NT2/D1 (cell line): ENCODE measurements at regions not wholly inside any gene's neighbourhood (a gene's known extent, or its start where the extent isn't known, plus 50 kb on each side); places are given as distances from the start of the nearest gene placed in this dataset.

Experiments
- DNase-seq: peaks from one replicate; pipeline ENCODE4 v3.0.0-alpha.2; 2011; ENCODE audit warnings: low read depth, low spot score
- H3K27me3 ChIP-seq: 2 replicates; pipeline ENCODE4 v1.6.0; 2011; ENCODE audit warnings: mild to moderate bottlenecking; ENCODE audit not compliant: insufficient read length, insufficient read depth
- H3K36me3 ChIP-seq: 2 replicates; pipeline ENCODE4 v1.6.1; 2011; ENCODE audit warnings: mild to moderate bottlenecking, low read length, mixed read lengths; ENCODE audit not compliant: insufficient read depth, insufficient read length
- H3K4me1 ChIP-seq: 2 replicates; pipeline ENCODE4 v1.5.1; 2011; ENCODE audit not compliant: insufficient read depth, insufficient read length
- H3K4me3 ChIP-seq: 2 replicates; pipeline ENCODE4 v1.5.1; 2011; ENCODE audit warnings: low read depth; ENCODE audit not compliant: insufficient read length
- H3K9ac ChIP-seq: 2 replicates; pipeline ENCODE4 v1.6.0; 2011; ENCODE audit warnings: low read depth; ENCODE audit not compliant: insufficient read length
- H3K9me3 ChIP-seq: 2 replicates; pipeline ENCODE4 v1.5.1; 2011; ENCODE audit warnings: mild to moderate bottlenecking, low read length; ENCODE audit not compliant: insufficient read depth
- SUZ12 ChIP-seq: IDR thresholded peaks from 2 replicates; pipeline ENCODE4 v1.6.1; 2011; ENCODE audit not compliant: insufficient read length, insufficient read depth; ENCODE audit errors: extremely low read depth
- YY1 ChIP-seq: IDR thresholded peaks from 2 replicates; pipeline ENCODE4 v1.6.1; 2011; ENCODE audit not compliant: insufficient read length, insufficient read depth
- ZNF274 ChIP-seq: IDR thresholded peaks from 2 replicates; pipeline ENCODE4 v1.6.1; 2011; ENCODE audit warnings: mild to moderate bottlenecking, low read depth, low read length

DNA sequence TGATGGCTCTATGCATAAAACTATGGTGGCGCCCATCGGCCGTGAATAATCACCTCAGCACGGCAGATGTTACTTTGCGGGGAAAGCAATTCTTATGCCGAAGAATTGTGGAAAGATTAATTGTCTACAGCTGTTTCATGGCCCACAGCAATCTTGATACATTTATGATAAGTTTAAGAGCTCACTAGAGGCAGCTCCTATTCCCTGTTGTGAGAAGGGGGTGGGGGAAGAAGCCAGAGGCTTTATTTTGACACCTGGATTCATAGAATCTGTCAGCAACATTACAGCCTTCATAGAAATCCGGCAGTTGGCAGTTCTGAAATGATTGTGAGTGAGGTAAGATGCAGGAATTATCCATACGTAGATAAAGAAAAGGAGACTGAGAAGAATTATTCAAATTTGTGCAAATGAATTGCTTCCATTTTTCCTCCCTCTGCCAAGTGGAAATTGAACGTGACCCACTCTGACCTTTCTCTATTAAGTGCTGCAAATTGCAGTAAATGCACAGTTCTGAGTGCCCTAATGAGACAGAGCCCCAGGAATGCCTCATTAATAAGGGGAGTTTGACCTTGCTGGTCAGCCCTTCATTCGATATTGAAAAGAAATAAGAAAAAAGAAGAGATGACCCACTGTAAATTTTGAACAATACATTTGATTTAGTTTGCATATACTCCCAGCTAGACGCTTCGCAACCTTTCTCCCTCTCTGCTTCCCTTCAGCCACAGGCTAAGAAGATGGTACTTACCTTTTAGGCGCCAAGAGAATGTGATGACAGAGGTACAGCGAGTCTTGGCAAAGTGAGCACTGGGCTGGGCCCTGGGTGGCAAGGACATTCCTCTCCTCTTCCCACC is 188.8 kb downstream of the GPAT3 start:
- DNase-seq: no peak
- H3K27me3 ChIP-seq: no peaks in the 10 kb centered on the region
- TF ChIP-seq YY1 (no peak), SUZ12 (no peak), ZNF274 (no peak)
- H3K9me3 ChIP-seq: no peaks in the 10 kb centered on the region
- H3K4me3 ChIP-seq: no peak overlapping the region
- no peak overlapping the region for H3K9ac ChIP-seq
- no peaks in the 10 kb centered on the region for H3K36me3 ChIP-seq
- no peaks in the 10 kb centered on the region for H3K4me1 ChIP-seq

DNA sequence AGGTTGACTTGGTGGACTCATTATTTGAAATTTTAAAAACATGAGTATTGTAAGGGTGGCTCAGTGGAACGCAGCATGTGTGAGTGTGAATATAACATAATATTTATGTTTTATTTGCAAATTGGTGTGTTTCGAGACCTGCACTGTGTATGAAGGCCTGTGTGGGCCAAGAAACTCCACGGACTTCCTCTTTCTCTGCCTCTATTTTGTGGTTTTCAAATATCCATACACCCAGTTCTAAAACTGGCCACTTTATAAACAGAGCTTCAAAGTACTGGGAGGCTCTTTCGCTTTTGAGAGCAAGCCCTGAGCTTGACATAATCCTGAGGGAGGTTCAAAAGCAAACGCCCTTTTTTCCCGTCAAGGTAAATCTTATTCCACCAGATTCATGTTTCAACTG is 187.7 kb downstream of the GPAT3 start:
- TF ChIP-seq YY1 (no peak), SUZ12 (no peak), ZNF274 (no peak)
- Histone ChIP-seq H3K9me3 (no peaks in the 10 kb centered on the region), H3K9ac (no peak overlapping the region), H3K4me1 (no peaks in the 10 kb centered on the region), H3K36me3 (no peaks in the 10 kb centered on the region), H3K27me3 (no peaks in the 10 kb centered on the region), H3K4me3 (no peak overlapping the region)
- no peak for DNase-seq

DNA sequence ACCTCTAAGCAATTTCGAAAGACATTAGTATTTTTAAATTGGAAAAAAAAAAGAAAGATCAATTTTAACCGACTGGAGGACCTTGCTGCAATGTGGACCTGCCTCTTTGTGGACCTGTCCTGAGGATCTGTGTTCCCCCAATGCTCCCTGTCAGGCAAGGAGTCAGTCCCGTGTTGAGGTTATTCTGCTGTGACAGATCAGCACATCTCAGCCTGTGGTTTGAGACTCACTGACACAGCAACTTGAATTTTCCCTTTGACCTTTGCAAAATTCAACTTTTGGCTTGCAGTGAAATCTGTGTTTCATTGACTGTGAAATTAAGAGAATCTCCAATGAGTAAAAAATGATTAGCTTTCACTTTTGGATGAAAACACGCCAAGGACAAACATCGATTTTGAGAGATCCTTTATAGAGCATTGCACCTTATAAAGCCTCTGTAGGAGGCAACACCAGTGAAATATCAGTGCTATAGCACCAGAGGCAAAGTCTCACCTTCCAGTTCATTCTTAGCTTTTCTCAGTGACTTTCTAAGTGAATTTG is 186.9 kb downstream of the GPAT3 start:
- no peak for DNase-seq
- no peaks in the 10 kb centered on the region for H3K9me3 ChIP-seq
- no peak overlapping the region for H3K4me3 ChIP-seq
- no peaks in the 10 kb centered on the region for H3K4me1 ChIP-seq
- H3K36me3 ChIP-seq: no peaks in the 10 kb centered on the region
- H3K9ac ChIP-seq: no peak overlapping the region
- no peaks in the 10 kb centered on the region for H3K27me3 ChIP-seq
- TF ChIP-seq YY1 (no peak), SUZ12 (no peak), ZNF274 (no peak)

DNA sequence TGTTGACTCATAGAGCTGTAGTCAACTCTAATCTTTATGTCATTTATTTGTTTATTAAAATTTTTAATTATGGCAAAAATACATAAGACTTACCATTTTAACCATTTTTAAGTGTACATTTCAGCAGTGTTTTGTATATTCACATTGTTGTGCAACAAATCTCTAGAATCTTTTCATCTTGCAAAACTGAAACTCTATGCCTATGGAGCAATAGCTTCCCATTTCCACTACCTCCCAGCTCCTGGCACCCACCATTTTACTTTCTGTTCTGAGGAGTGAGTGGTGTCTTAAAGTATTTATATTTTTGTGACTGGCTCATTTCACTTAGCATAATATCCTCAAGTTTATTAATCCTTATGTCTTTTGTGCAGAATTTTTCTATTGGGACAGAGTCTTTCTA is 181.0 kb downstream of the GPAT3 start:
- Histone ChIP-seq H3K9ac (no peak overlapping the region), H3K4me3 (no peak overlapping the region), H3K4me1 (no peaks in the 10 kb centered on the region), H3K9me3 (no peaks in the 10 kb centered on the region), H3K27me3 (no peaks in the 10 kb centered on the region), H3K36me3 (no peaks in the 10 kb centered on the region)
- TF ChIP-seq YY1 (no peak), SUZ12 (no peak), ZNF274 (no peak)
- no peak for DNase-seq

DNA sequence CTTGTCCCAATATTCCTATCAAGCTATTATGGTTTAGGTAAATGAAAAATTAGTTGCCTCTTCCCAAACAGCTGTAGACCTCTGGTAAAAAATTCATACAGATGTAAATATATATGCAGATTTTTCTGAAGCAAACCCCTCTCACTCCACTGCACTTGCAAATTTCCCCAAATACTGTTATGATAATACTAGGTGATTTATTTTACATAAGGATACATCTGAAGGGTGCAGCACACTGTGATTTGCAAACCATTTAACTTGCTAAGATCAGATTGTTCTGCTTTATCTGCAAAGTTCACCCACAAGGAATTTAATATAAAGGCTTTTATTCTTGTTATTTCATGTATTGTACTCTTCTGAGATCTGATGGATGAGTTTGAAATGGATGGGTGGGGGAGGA is 177.0 kb downstream of the GPAT3 start:
- no peak for DNase-seq
- TF ChIP-seq YY1 (no peak), SUZ12 (no peak), ZNF274 (no peak)
- H3K9ac ChIP-seq: no peak overlapping the region
- no peaks in the 10 kb centered on the region for H3K36me3 ChIP-seq
- H3K9me3 ChIP-seq: no peaks in the 10 kb centered on the region
- no peaks in the 10 kb centered on the region for H3K4me1 ChIP-seq
- H3K27me3 ChIP-seq: no peaks in the 10 kb centered on the region
- no peak overlapping the region for H3K4me3 ChIP-seq

DNA sequence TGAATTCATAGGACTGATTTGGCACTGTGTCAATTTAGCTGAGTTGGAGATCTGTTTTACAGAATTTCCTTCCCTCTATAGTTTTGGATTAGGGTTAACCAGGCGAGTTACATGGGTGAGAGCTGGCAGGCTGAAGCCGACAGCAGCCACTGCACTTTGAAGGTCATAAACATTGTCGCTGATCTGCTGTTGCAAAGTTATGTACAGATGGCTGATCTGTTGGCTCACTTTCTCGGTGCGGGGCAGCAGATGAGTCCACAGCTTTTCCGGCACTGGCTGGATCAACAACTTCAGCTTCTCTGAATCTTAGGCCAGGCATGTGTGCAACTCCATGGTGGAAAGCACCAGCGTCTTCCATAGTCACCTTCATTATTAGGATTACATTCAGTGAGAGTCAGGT is 173.7 kb downstream of the GPAT3 start:
- Histone ChIP-seq H3K4me1 (no peaks in the 10 kb centered on the region), H3K27me3 (no peaks in the 10 kb centered on the region), H3K36me3 (no peaks in the 10 kb centered on the region), H3K9me3 (no peaks in the 10 kb centered on the region), H3K4me3 (no peak overlapping the region), H3K9ac (no peak overlapping the region)
- no peak for TF ChIP-seq SUZ12
- no peak for TF ChIP-seq ZNF274
- no peak for TF ChIP-seq YY1
- no peak for DNase-seq

DNA sequence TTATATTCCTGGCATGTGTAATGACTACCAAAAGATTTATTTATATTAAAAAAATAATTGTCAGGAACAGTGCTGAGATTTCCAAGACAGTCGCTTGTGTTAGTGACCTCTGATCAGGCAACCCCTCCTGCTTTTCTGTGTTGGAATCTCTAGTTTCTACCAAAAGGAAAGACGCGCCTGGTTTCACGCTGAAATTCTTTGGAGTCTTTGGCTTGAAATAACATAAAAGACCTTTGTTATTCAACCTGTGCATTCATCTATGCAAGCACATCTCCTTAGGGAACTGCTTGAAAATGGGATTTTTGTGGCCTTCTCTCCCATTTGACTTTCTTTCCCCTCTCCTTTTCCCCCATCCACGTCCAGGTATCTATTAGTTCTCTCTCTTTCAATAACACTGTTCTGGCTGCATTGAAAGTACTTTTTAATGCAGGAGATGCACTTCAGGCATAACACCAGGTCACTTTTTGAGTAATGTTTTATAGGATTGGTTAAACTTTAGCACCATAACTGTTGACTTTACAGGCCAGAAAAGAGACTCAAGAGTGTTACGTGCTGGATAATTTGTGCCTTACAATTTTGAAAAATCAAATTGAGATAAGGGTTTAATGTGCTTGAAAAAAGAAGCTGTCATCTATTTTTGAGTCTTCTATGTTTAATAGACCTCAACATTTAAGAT is 172.7 kb downstream of the GPAT3 start:
- DNase-seq: peak; percentile 15
- no peaks in the 10 kb centered on the region for H3K9me3 ChIP-seq
- no peaks in the 10 kb centered on the region for H3K36me3 ChIP-seq
- no peak overlapping the region for H3K4me3 ChIP-seq
- H3K4me1 ChIP-seq: no peaks in the 10 kb centered on the region
- H3K9ac ChIP-seq: no peak overlapping the region
- TF ChIP-seq YY1 (no peak), SUZ12 (no peak), ZNF274 (no peak)
- no peaks in the 10 kb centered on the region for H3K27me3 ChIP-seq
